CD14-positive monocyte (primary cell): ENCODE measurements at regions not wholly inside any gene's neighbourhood (a gene's known extent, or its start where the extent isn't known, plus 50 kb on each side); places are given as distances from the start of the nearest gene placed in this dataset.

ENCODE experiments used
- DNase-seq, 3 donors: peaks; one replicate each; pipeline ENCODE4 v3.0.0-alpha.2; 2011 to 2022
- H2AFZ ChIP-seq: 2 replicates; pipeline ENCODE4 v1.6.0; 2012; ENCODE audit warnings: mild to moderate bottlenecking, low read depth, low read length, inconsistent platforms; ENCODE audit not compliant: insufficient read depth, poor library complexity, severe bottlenecking
- H3K27ac ChIP-seq, 2 donors: 1 replicate in 1 of 2; 2 replicates in 1 of 2; pipeline ENCODE4 v1.5.1; 2012 to 2013; ENCODE audit warnings: low read length in 2 of 2, control low read depth in 1 of 2, inconsistent platforms in 1 of 2, low read depth in 1 of 2, mild to moderate bottlenecking in 1 of 2
- H3K27me3 ChIP-seq, 2 donors: one replicate each; pipeline versions ENCODE4 v1.6.0 to v1.6.1; 2011 to 2013; ENCODE audit warnings: low read length in 2 of 2; ENCODE audit not compliant: control insufficient read depth in 2 of 2, insufficient read depth in 2 of 2
- H3K36me3 ChIP-seq, 2 donors: replicated peaks in 1 of 2; 1 replicate in 1 of 2; 2 replicates in 1 of 2; pipeline versions ENCODE4 v1.5.1 to v1.6.1; 2012 to 2013; ENCODE audit warnings: low read length in 2 of 2, control low read depth in 1 of 2, inconsistent platforms in 1 of 2, mild to moderate bottlenecking in 1 of 2; ENCODE audit not compliant: insufficient read depth in 2 of 2, control insufficient read depth in 1 of 2
- H3K4me1 ChIP-seq, 2 donors: 1 replicate in 1 of 2; 2 replicates in 1 of 2; pipeline versions ENCODE4 v1.5.1 to v1.6.1; 2012 to 2013; ENCODE audit warnings: low read length in 2 of 2, control low read depth in 1 of 2, inconsistent platforms in 1 of 2, mild to moderate bottlenecking in 1 of 2, moderate library complexity in 1 of 2; ENCODE audit not compliant: insufficient read depth in 2 of 2, control insufficient read depth in 1 of 2
- H3K4me2 ChIP-seq: replicated peaks from 2 replicates; pipeline ENCODE3; 2012; ENCODE audit warnings: low read length, moderate library complexity, mild to moderate bottlenecking; ENCODE audit not compliant: poor library complexity, severe bottlenecking; ENCODE audit errors: extremely low read depth
- H3K4me3 ChIP-seq, 3 experiments: fragments of 200-600 bp in 1 of 3; sonication (generic) in 1 of 3; replicated peaks in 1 of 3; 1 replicate in 2 of 3; 2 replicates in 1 of 3; pipeline ENCODE4 v1.5.1; 2011 to 2013; ENCODE audit warnings: low read length in 3 of 3, mild to moderate bottlenecking in 3 of 3, control low read depth in 2 of 3, low read depth in 2 of 3, inconsistent platforms in 1 of 3, moderate library complexity in 1 of 3
- H3K79me2 ChIP-seq: 2 replicates; pipeline ENCODE4 v1.6.0; 2012; ENCODE audit warnings: mild to moderate bottlenecking, control low read depth, inconsistent platforms, low read length, moderate library complexity; ENCODE audit not compliant: insufficient read depth
- H3K9ac ChIP-seq: 2 replicates; pipeline ENCODE4 v1.6.0; 2017; ENCODE audit warnings: low read length, mild to moderate bottlenecking; ENCODE audit not compliant: insufficient read depth, poor library complexity, severe bottlenecking
- H3K9me3 ChIP-seq, 2 donors: replicated peaks in 1 of 2; 1 replicate in 1 of 2; 2 replicates in 1 of 2; pipeline versions ENCODE4 v1.5.1 to v1.6.1; 2012 to 2013; ENCODE audit warnings: low read length in 2 of 2, control low read depth in 1 of 2; ENCODE audit not compliant: control insufficient read depth in 1 of 2, insufficient read depth in 1 of 2
- H4K20me1 ChIP-seq: 2 replicates; pipeline ENCODE4 v1.6.0; 2012; ENCODE audit warnings: mild to moderate bottlenecking, low read length, control low read depth, moderate library complexity; ENCODE audit not compliant: insufficient read depth
- H3K27ac Mint-ChIP-seq, 7 donors: one replicate each; pipeline ENCODE4 v1.8.0; 2020; ENCODE audit warnings: mild to moderate bottlenecking in 7 of 7, mixed read lengths in 7 of 7, moderate library complexity in 6 of 7, inconsistent platforms in 2 of 7
- H3K27me3 Mint-ChIP-seq, 3 donors: one replicate each; pipeline ENCODE4 v1.8.0; 2021 to 2022; ENCODE audit warnings: low read depth in 3 of 3, mild to moderate bottlenecking in 3 of 3, mixed read lengths in 3 of 3, moderate library complexity in 3 of 3, inconsistent platforms in 1 of 3
- H3K36me3 Mint-ChIP-seq, 2 donors: one replicate each; pipeline ENCODE4 v1.8.0; 2020; ENCODE audit warnings: mixed read lengths in 2 of 2, inconsistent platforms in 1 of 2, mild to moderate bottlenecking in 1 of 2
- H3K4me1 Mint-ChIP-seq: one replicate; pipeline ENCODE4 v1.8.0; 2020; ENCODE audit warnings: mild to moderate bottlenecking, mixed read lengths
- H3K4me3 Mint-ChIP-seq, 2 donors: one replicate each; pipeline ENCODE4 v1.8.0; 2020; ENCODE audit warnings: mild to moderate bottlenecking in 2 of 2, mixed read lengths in 2 of 2, moderate library complexity in 1 of 2
- H3K9me3 Mint-ChIP-seq, 7 donors: one replicate each; pipeline ENCODE4 v1.8.0; 2020 to 2022; ENCODE audit warnings: mixed read lengths in 7 of 7, mild to moderate bottlenecking in 6 of 7, moderate library complexity in 6 of 7, inconsistent platforms in 2 of 7
- WGBS: methylation state at CpG from one replicate; pipeline ENCODE4 v1.1.5; 2013; ENCODE audit warnings: missing lambda C conversion rate; ENCODE audit not compliant: insufficient coverage; 5-methylcytosine and 5-hydroxymethylcytosine counted together
- intact Hi-C, 2 donors: fragments of 100-400 bp; cut with micrococcal nuclease; formaldehyde crosslinking; loops; one replicate each; pipeline versions ENCODE4 v1.15.0 to v1.15.1; 2023
- TF ChIP-seq, protein P1 (sequence below): fragments of 200-600 bp; IDR thresholded peaks from one replicate; pipeline ENCODE4 v1.8.0; 2022; ENCODE audit warnings: antibody characterized with exemption, mild to moderate bottlenecking

DNA sequence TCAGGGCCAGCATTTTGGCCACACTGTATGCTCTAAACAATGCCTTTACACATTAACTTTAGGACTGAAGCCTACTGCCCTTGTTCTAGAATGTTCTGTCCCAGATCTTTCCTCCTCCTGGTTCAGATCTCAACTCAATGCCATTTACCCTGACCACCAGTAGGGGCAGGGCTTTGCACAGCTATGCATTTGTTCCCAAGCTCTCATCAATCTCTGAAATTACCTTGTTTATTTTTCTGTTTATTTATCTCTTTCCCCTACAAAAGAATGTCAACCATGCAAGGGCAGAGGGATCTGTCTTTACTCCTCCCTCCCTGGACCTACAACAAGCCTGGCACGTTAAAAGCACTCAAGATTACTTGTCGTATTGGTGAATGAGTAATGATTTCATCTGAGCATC lies 612.9 kb downstream of the BNC2 start:
- Histone ChIP-seq H3K4me2 (no peak overlapping the region), H3K4me3 (no peak overlapping the region), H3K27me3 (peaks cover 0 to 26% of the 10 kb centered on the region in 2 donors), H4K20me1 (no peaks in the 10 kb centered on the region), H3K9ac (no peak overlapping the region), H2AFZ (no peak overlapping the region), H3K79me2 (no peaks in the 10 kb centered on the region), H3K36me3 (no peaks in the 10 kb centered on the region), H3K9me3 (no peaks in the 10 kb centered on the region), H3K4me1 (no peaks in the 10 kb centered on the region), H3K27ac (no peak overlapping the region)
- TF ChIP-seq, protein P1, sequence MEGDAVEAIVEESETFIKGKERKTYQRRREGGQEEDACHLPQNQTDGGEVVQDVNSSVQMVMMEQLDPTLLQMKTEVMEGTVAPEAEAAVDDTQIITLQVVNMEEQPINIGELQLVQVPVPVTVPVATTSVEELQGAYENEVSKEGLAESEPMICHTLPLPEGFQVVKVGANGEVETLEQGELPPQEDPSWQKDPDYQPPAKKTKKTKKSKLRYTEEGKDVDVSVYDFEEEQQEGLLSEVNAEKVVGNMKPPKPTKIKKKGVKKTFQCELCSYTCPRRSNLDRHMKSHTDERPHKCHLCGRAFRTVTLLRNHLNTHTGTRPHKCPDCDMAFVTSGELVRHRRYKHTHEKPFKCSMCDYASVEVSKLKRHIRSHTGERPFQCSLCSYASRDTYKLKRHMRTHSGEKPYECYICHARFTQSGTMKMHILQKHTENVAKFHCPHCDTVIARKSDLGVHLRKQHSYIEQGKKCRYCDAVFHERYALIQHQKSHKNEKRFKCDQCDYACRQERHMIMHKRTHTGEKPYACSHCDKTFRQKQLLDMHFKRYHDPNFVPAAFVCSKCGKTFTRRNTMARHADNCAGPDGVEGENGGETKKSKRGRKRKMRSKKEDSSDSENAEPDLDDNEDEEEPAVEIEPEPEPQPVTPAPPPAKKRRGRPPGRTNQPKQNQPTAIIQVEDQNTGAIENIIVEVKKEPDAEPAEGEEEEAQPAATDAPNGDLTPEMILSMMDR: peak; percentile 28
- no CpG with 5 or more reads among the region's 2 CpGs for WGBS
- Mint-ChIP-seq H3K9me3 (peaks cover 0 to 3% (median 0%) of the 10 kb centered on the region in 7 donors), H3K36me3 (no peaks in the 10 kb centered on the region), H3K4me3 (no peak overlapping the region), H3K27ac (no peak overlapping the region), H3K27me3 (peaks cover 5 to 43% (median 22%) of the 10 kb centered on the region in 3 donors), H3K4me1 (peaks cover 4% of the 10 kb centered on the region)
- DNase-seq: no peak
- intact Hi-C loops: no loop called here

DNA sequence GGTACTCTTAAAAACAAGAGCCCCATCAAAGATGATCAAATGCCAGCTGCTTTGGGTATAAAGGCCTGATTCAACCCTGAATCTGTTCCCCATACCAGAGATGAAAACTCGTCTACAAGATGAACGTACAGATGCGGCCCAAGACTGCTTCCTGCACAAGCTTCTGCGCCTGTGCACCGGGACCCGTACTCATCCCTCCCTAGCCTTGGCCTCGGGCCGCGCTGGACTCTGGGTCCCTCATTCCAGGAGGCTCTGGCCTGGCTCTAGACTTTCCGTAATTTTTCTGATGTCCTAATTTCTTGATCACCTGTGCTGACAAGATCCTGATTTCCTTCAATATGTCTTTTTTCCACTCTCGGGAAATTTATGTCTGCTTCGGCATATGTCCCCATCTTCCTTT lies 612.3 kb downstream of the BNC2 start:
- H3K9me3 ChIP-seq: no peaks in the 10 kb centered on the region
- H3K27me3 ChIP-seq: peaks cover 0 to 26% of the 10 kb centered on the region in 2 donors
- Mint-ChIP-seq H3K27ac (no peak overlapping the region), H3K9me3 (peaks cover 0 to 3% (median 0%) of the 10 kb centered on the region in 7 donors), H3K36me3 (no peaks in the 10 kb centered on the region), H3K27me3 (peaks cover 6 to 47% (median 22%) of the 10 kb centered on the region in 3 donors), H3K4me1 (peaks cover 4% of the 10 kb centered on the region), H3K4me3 (no peak overlapping the region)
- no peak overlapping the region for H2AFZ ChIP-seq
- no peaks in the 10 kb centered on the region for H3K4me1 ChIP-seq
- H3K9ac ChIP-seq: no peak overlapping the region
- H4K20me1 ChIP-seq: no peaks in the 10 kb centered on the region
- TF ChIP-seq, protein P1: no peak
- WGBS: 88% methylated on average over 10 of the region's 12 CpGs
- DNase-seq: no peak
- H3K4me3 ChIP-seq: no peak overlapping the region
- no peak overlapping the region for H3K27ac ChIP-seq
- no peaks in the 10 kb centered on the region for H3K36me3 ChIP-seq
- H3K79me2 ChIP-seq: no peaks in the 10 kb centered on the region
- intact Hi-C loops: no loop called here
- no peak overlapping the region for H3K4me2 ChIP-seq
